ENCODE measurements at regions not wholly inside any gene's neighbourhood (a gene's known extent, or its start where the extent isn't known, plus 50 kb on each side); places are given as distances from the start of the nearest gene placed in this dataset.

DNA sequence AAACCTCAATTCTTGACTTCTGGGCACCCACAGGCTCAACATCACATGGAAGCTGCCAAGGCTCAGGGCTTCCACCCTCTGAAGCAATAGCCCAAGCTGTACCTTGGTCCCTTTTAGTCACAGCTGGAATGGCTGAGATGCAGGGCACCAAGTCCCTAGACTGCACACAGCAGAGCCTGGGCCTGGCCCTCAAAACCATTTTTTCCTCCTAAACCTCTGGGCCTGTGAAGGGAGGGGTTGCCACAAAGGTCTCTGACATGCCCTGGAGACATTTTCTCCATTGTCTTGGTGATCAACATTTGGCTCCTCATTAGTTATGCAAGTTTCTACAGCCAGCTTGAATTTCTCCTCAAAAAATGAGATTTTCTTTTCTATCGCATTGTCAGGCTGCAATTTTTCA, 382.7 kb upstream of the RASGEF1B start:
- intact Hi-C loops (cut with micrococcal nuclease) = no loop called here
- H2AFZ ChIP-seq (ENCODE audit: insufficient read depth, low read depth, low read length, poor library complexity, severe bottlenecking) = no peak overlapping the region
- DNase-seq = no peak
- no peak overlapping the region for H3K9ac ChIP-seq (ENCODE audit: insufficient read depth, low read length, poor library complexity, severe bottlenecking)
- no peaks in the 10 kb centered on the region for H3K36me3 ChIP-seq (replicated peaks in 1 of 2; ENCODE audit: control insufficient read depth in 1 of 2, insufficient read depth in 2 of 2, low read length in 2 of 2)
- H3K9me3 Mint-ChIP-seq = peaks cover 13 to 30% (median 22%) of the 10 kb centered on the region in 7 donors
- H3K27ac ChIP-seq (ENCODE audit: low read depth in 1 of 2, low read length in 2 of 2) = no peak overlapping the region
- TF ChIP-seq, protein P1, sequence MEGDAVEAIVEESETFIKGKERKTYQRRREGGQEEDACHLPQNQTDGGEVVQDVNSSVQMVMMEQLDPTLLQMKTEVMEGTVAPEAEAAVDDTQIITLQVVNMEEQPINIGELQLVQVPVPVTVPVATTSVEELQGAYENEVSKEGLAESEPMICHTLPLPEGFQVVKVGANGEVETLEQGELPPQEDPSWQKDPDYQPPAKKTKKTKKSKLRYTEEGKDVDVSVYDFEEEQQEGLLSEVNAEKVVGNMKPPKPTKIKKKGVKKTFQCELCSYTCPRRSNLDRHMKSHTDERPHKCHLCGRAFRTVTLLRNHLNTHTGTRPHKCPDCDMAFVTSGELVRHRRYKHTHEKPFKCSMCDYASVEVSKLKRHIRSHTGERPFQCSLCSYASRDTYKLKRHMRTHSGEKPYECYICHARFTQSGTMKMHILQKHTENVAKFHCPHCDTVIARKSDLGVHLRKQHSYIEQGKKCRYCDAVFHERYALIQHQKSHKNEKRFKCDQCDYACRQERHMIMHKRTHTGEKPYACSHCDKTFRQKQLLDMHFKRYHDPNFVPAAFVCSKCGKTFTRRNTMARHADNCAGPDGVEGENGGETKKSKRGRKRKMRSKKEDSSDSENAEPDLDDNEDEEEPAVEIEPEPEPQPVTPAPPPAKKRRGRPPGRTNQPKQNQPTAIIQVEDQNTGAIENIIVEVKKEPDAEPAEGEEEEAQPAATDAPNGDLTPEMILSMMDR (IDR thresholded peaks at IDR 0.05) = no peak
- H4K20me1 ChIP-seq (ENCODE audit: insufficient read depth, low read length) = no peaks in the 10 kb centered on the region
- no peak overlapping the region for H3K27ac Mint-ChIP-seq
- H3K9me3 ChIP-seq (replicated peaks in 1 of 2; ENCODE audit: control insufficient read depth in 1 of 2, insufficient read depth in 1 of 2, low read length in 2 of 2) = peaks cover 0 to 9% of the 10 kb centered on the region in 2 donors
- peaks cover 0 to 1% (median 0%) of the 10 kb centered on the region in 3 donors for H3K27me3 Mint-ChIP-seq (ENCODE audit: low read depth in 3 of 3)
- H3K79me2 ChIP-seq (ENCODE audit: insufficient read depth, low read length) = no peaks in the 10 kb centered on the region
- H3K36me3 Mint-ChIP-seq = no peaks in the 10 kb centered on the region
- 100% methylated on average over 1 of the region's 1 CpG for WGBS (ENCODE audit: insufficient coverage)
- no peaks in the 10 kb centered on the region for H3K4me1 Mint-ChIP-seq
- no peaks in the 10 kb centered on the region for H3K4me1 ChIP-seq (ENCODE audit: control insufficient read depth in 1 of 2, insufficient read depth in 2 of 2, low read length in 2 of 2)
- H3K27me3 ChIP-seq (ENCODE audit: control insufficient read depth in 2 of 2, insufficient read depth in 2 of 2, low read length in 2 of 2) = no peaks in the 10 kb centered on the region
- no peak overlapping the region for H3K4me3 ChIP-seq (replicated peaks in 1 of 3; ENCODE audit: low read depth in 2 of 3, low read length in 3 of 3)
- H3K4me2 ChIP-seq (replicated peaks; ENCODE audit: extremely low read depth, low read length, poor library complexity, severe bottlenecking) = no peak overlapping the region
- no peak overlapping the region for H3K4me3 Mint-ChIP-seq

DNA sequence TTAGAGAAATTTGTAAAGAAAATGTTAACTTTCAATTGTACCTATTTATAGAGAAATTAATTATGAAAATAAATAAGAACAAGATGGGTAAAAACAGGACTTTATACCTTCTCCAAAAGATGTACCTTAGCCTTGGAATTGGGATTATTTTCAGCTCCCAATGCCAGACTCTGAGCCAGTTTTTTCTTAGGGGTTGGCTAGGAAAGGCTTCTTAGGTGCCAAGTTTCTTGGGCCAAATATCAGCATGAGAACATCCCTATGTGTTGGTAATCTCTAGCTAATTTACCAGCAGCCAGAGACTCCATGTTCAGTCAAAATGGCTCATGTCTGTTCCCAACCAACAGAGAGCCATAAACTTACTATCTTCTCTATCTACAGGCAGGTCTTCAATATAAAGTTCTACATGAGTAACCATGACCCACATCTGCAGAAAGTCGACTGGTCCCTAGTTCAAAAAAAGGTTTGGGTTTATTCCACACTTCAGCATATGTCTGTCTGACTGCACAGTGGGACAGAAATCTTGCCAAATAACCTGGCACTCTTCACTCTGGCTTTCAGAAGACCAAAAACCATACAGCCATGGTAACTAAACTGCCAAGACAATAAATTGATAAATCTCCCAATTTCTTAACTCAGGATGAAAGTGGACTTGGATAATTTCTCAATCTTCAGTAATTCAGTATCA, 380.5 kb upstream of the RASGEF1B start:
- DNase-seq = no peak
- TF ChIP-seq, protein P1 (IDR thresholded peaks at IDR 0.05) = no peak
- Mint-ChIP-seq H3K36me3 (no peaks in the 10 kb centered on the region), H3K27ac (no peak overlapping the region), H3K4me1 (no peaks in the 10 kb centered on the region), H3K27me3 (ENCODE audit: low read depth in 3 of 3) (peaks cover 0 to 1% (median 0%) of the 10 kb centered on the region in 3 donors), H3K9me3 (peaks cover 9 to 30% (median 22%) of the 10 kb centered on the region in 7 donors), H3K4me3 (no peak overlapping the region)
- no peaks in the 10 kb centered on the region for H4K20me1 ChIP-seq (ENCODE audit: insufficient read depth, low read length)
- H3K79me2 ChIP-seq (ENCODE audit: insufficient read depth, low read length) = no peaks in the 10 kb centered on the region
- H3K4me2 ChIP-seq (replicated peaks; ENCODE audit: extremely low read depth, low read length, poor library complexity, severe bottlenecking) = no peak overlapping the region
- no peak overlapping the region for H3K27ac ChIP-seq (ENCODE audit: low read depth in 1 of 2, low read length in 2 of 2)
- H3K27me3 ChIP-seq (ENCODE audit: control insufficient read depth in 2 of 2, insufficient read depth in 2 of 2, low read length in 2 of 2) = no peaks in the 10 kb centered on the region
- peaks cover 0 to 9% of the 10 kb centered on the region in 2 donors for H3K9me3 ChIP-seq (replicated peaks in 1 of 2; ENCODE audit: control insufficient read depth in 1 of 2, insufficient read depth in 1 of 2, low read length in 2 of 2)
- no peak overlapping the region for H2AFZ ChIP-seq (ENCODE audit: insufficient read depth, low read depth, low read length, poor library complexity, severe bottlenecking)
- intact Hi-C loops (cut with micrococcal nuclease) = no loop called here
- H3K4me1 ChIP-seq (ENCODE audit: control insufficient read depth in 1 of 2, insufficient read depth in 2 of 2, low read length in 2 of 2) = no peaks in the 10 kb centered on the region
- WGBS (ENCODE audit: insufficient coverage) = 50% methylated on average over 1 of the region's 1 CpG
- no peaks in the 10 kb centered on the region for H3K36me3 ChIP-seq (replicated peaks in 1 of 2; ENCODE audit: control insufficient read depth in 1 of 2, insufficient read depth in 2 of 2, low read length in 2 of 2)
- no peak overlapping the region for H3K9ac ChIP-seq (ENCODE audit: insufficient read depth, low read length, poor library complexity, severe bottlenecking)
- no peak overlapping the region for H3K4me3 ChIP-seq (replicated peaks in 1 of 3; ENCODE audit: low read depth in 2 of 3, low read length in 3 of 3)

All from CD14-positive monocyte (primary cell).